Loucy (cell line): ENCODE measurements at regions not wholly inside any gene's neighbourhood (a gene's known extent, or its start where the extent isn't known, plus 50 kb on each side); places are given as distances from the start of the nearest gene placed in this dataset.

ENCODE experiments used
- H2AFZ ChIP-seq: fragments of 200-600 bp; sonication (generic); 2 replicates; pipeline ENCODE4 v1.6.0; 2016; ENCODE audit warnings: antibody characterized with exemption, mild to moderate bottlenecking, low read length, moderate library complexity
- H3F3A ChIP-seq: fragments of 200-600 bp; 2 replicates; pipeline ENCODE4 v1.6.0; 2016; ENCODE audit warnings: antibody characterized with exemption, low read depth, mild to moderate bottlenecking
- H3K27me3 ChIP-seq: fragments of 200-600 bp; sonication (generic); 2 replicates; pipeline ENCODE4 v1.6.1; 2014; ENCODE audit warnings: low read length, mild to moderate bottlenecking; ENCODE audit not compliant: insufficient read depth, poor library complexity, severe bottlenecking
- H3K36me3 ChIP-seq: fragments of 200-600 bp; sonication (generic); 2 replicates; pipeline ENCODE4 v1.6.1; 2016; ENCODE audit warnings: low read length; ENCODE audit not compliant: insufficient read depth
- H3K4me1 ChIP-seq: fragments of 200-600 bp; sonication (generic); 2 replicates; pipeline ENCODE4 v1.5.1; 2014; ENCODE audit warnings: low read length, mild to moderate bottlenecking; ENCODE audit not compliant: insufficient read depth, poor library complexity, severe bottlenecking
- H3K4me2 ChIP-seq: fragments of 200-600 bp; sonication (generic); 2 replicates; pipeline ENCODE4 v1.6.0; 2014; ENCODE audit warnings: antibody characterized with exemption, low read length, low read depth, mild to moderate bottlenecking; ENCODE audit not compliant: poor library complexity, severe bottlenecking
- H3K4me3 ChIP-seq: fragments of 200-600 bp; sonication (generic); 2 replicates; pipeline ENCODE4 v1.5.1; 2014; ENCODE audit warnings: low read length, mild to moderate bottlenecking, mixed read lengths; ENCODE audit not compliant: poor library complexity, severe bottlenecking
- H3K79me2 ChIP-seq: fragments of 200-600 bp; sonication (generic); 2 replicates; pipeline ENCODE4 v1.6.1; 2014; ENCODE audit warnings: low read length; ENCODE audit not compliant: insufficient read depth
- H3K9ac ChIP-seq: fragments of 200-600 bp; sonication (generic); 2 replicates; pipeline ENCODE4 v1.6.0; 2014; ENCODE audit warnings: mild to moderate bottlenecking, low read depth, low read length, moderate library complexity; ENCODE audit not compliant: poor library complexity, severe bottlenecking
- H3K9me2 ChIP-seq: fragments of 200-600 bp; sonication (generic); replicated peaks from 2 replicates; pipeline ENCODE4 v1.6.1; 2016; ENCODE audit warnings: low read depth, low read length, mixed read lengths
- H3K9me3 ChIP-seq: fragments of 200-600 bp; sonication (generic); 2 replicates; pipeline ENCODE4 v1.6.1; 2014; ENCODE audit warnings: mild to moderate bottlenecking, antibody characterized with exemption, low read length, low read depth; ENCODE audit not compliant: insufficient read depth
- H4K20me1 ChIP-seq: fragments of 200-600 bp; sonication (generic); 2 replicates; pipeline ENCODE4 v1.6.0; 2014; ENCODE audit warnings: antibody characterized with exemption, low read length, mild to moderate bottlenecking; ENCODE audit not compliant: insufficient read depth, poor library complexity, severe bottlenecking
- CTCF ChIP-seq: fragments of 200-600 bp; sonication (generic); conservative IDR thresholded peaks from 2 replicates; pipeline ENCODE4 v1.5.1; 2014; ENCODE audit warnings: mild to moderate bottlenecking, antibody characterized with exemption, low read length
- EZH2phosphoT487 ChIP-seq: fragments of 200-600 bp; IDR thresholded peaks from 2 replicates; pipeline ENCODE4 v1.6.1; 2018; ENCODE audit warnings: antibody characterized with exemption, mild to moderate bottlenecking, moderate library complexity, borderline replicate concordance

GRCh38 chr17:12510535-12510934 lies 155.2 kb upstream of the MYOCD start:
- Histone ChIP-seq H3K4me1 (no peaks in the 10 kb centered on the region), H3K4me2 (no peak overlapping the region), H3K9ac (no peak overlapping the region), H4K20me1 (no peaks in the 10 kb centered on the region), H3K9me3 (0 out of 2 replicates have a peak, but pooled peaks cover 2% of the 10 kb centered on the region), H3K36me3 (no peaks in the 10 kb centered on the region), H3F3A (no peaks in the 10 kb centered on the region), H3K27me3 (no peaks in the 10 kb centered on the region), H2AFZ (no peak overlapping the region), H3K9me2 (no peaks in the 10 kb centered on the region), H3K79me2 (no peaks in the 10 kb centered on the region), H3K4me3 (no peak overlapping the region)
- no peak for TF ChIP-seq EZH2phosphoT487
- no peak for TF ChIP-seq CTCF

- Histone ChIP-seq H2AFZ (no peak overlapping the region), H3K79me2 (no peaks in the 10 kb centered on the region), H3K4me2 (no peak overlapping the region), H4K20me1 (no peaks in the 10 kb centered on the region), H3K36me3 (no peaks in the 10 kb centered on the region), H3K4me3 (no peak overlapping the region), H3K9ac (no peak overlapping the region), H3K27me3 (no peaks in the 10 kb centered on the region), H3K4me1 (no peaks in the 10 kb centered on the region), H3K9me3 (0 out of 2 replicates have a peak, but pooled peaks cover 2% of the 10 kb centered on the region), H3F3A (no peaks in the 10 kb centered on the region), H3K9me2 (no peaks in the 10 kb centered on the region)
- no peak for TF ChIP-seq CTCF
- no peak for TF ChIP-seq EZH2phosphoT487
Measured at GRCh38 chr17:12512694-12513355, 152.9 kb upstream of the MYOCD start.

- Histone ChIP-seq H2AFZ (no peak overlapping the region), H3K4me3 (no peak overlapping the region), H3K36me3 (no peaks in the 10 kb centered on the region), H3F3A (no peaks in the 10 kb centered on the region), H3K4me1 (no peaks in the 10 kb centered on the region), H3K79me2 (no peaks in the 10 kb centered on the region), H3K4me2 (no peak overlapping the region), H4K20me1 (no peaks in the 10 kb centered on the region), H3K9me2 (no peaks in the 10 kb centered on the region), H3K9me3 (0 out of 2 replicates have a peak, but pooled peaks cover 2% of the 10 kb centered on the region), H3K27me3 (no peaks in the 10 kb centered on the region), H3K9ac (no peak overlapping the region)
- TF ChIP-seq CTCF (no peak), EZH2phosphoT487 (no peak)
Measured at GRCh38 chr17:12514596-12514995, 151.1 kb upstream of the MYOCD start.
